Body of pancreas (tissue), 4 donors: ENCODE measurements at regions not wholly inside any gene's neighbourhood (a gene's known extent, or its start where the extent isn't known, plus 50 kb on each side); places are given as distances from the start of the nearest gene placed in this dataset.

Experiments used
- CTCF ChIP-seq, 7 experiments: fragments of 450-650 bp in 4 of 7; fragments of 200-600 bp in 3 of 7; sonication (generic) in 3 of 7; IDR thresholded peaks; one replicate each; pipeline ENCODE4 v1.5.1; 2016 to 2019; ENCODE audit warnings: antibody characterized with exemption in 7 of 7
- POLR2A ChIP-seq, 3 donors: fragments of 450-650 bp; IDR thresholded peaks; one replicate each; pipeline ENCODE4 v1.6.1; 2016; ENCODE audit warnings: antibody characterized with exemption in 3 of 3, mild to moderate bottlenecking in 2 of 3

- TF ChIP-seq CTCF (IDR thresholded peaks at IDR 0.05) (no peak), POLR2A (IDR thresholded peaks at IDR 0.05) (no peak)
Observed at GRCh38 chr19:31413353-31413752, 64.1 kb upstream of the TSHZ3 start.
